Lung microvascular endothelial cell (primary cell): ENCODE measurements at regions not wholly inside any gene's neighbourhood (a gene's known extent, or its start where the extent isn't known, plus 50 kb on each side); places are given as distances from the start of the nearest gene placed in this dataset.
"Not testable (repeated sequence)": the region's sequence is repeated elsewhere in the genome, so short reads cannot be mapped to it uniquely, and the experiment has no call there.

ENCODE experiments used
- DNase-seq, 2 donors: peaks; one replicate each; pipeline versions ENCODE4 v3.0.0 to v3.0.0-alpha.2; 2010; ENCODE audit warnings: low read depth in 2 of 2

- DNase-seq = no peak
These were observed 55.7 kb upstream of the RNPC3 start for GRCh38 chr1:103469801-103470200.

- DNase-seq = no peak
These were observed 58.4 kb upstream of the RNPC3 start for GRCh38 chr1:103467100-103467499.

GRCh38 chr1:103461161-103462105 lies 64.1 kb upstream of the RNPC3 start:
- DNase-seq = peak; percentile 10 to 25

GRCh38 chr1:103460511-103460910 lies 65.0 kb upstream of the RNPC3 start:
- DNase-seq = no peak

- DNase-seq = no peak
These were observed 66.2 kb upstream of the RNPC3 start for GRCh38 chr1:103459346-103459745.

DNA sequence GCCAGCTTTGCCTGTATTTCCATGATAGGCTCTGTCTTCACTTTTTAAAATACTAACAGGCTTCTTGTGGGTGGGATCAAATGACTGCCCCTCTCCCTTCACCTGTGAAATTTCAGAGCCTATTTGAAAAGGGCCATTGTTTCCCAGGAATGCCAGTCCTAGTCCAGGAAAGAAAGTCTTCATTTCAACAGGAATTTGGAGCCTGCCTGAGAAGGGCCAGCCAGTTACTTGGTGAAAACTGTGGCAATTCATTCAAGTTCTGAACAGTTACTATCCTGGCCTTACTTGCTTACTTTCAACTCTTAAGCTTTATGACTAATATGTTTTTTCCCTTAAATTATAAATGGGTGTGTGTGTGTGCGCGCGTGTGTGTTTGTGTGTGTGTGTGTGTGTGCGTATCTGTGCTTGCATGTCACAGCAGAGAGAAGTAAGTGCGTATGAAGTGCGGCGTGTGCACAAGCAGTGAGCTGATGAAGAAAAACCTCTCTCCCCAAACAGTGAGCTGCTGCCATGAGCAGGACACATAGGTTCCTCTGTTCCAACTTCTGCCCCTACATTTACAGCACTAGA lies 67.5 kb upstream of the RNPC3 start:
- DNase-seq = no peak

DNA sequence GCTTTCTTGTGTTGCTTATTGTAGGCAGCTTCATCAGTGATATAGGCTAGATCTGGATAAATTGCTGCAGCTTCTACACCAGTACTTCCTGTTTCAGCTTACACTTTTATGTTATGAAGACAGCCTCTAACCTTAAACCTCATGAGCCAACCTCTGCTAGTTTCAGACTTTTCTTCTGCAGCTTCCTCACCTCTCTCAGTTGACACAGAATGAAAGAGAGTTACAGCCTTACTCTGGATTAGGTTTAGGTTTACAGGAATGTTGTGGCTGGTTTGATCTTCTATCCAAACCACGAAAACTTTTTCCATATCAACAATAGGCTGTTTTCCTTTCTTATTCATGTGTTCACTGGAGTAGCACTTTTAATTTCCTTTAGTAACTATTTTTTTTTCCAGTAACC lies 76.9 kb upstream of the RNPC3 start:
- DNase-seq = no peak

DNA sequence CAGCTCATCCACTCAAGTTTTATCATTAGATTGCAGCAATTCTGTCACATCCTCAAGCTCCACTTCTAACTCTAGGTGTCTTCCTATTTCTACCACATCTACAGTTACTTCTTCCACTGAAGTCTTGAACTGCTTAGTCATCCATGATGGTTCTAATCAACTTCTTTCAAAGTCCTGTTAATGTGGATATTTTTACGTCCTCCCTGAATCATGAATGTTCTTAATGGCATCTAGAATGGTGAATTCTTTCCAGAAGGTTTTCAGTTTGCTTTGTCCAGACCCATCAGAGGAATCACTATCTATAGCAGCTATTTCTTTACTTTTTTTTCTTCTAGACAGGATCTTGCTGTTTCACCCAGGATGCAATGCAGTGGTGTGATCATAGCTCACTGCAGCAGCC lies 78.0 kb upstream of the RNPC3 start:
- no peak for DNase-seq

DNA sequence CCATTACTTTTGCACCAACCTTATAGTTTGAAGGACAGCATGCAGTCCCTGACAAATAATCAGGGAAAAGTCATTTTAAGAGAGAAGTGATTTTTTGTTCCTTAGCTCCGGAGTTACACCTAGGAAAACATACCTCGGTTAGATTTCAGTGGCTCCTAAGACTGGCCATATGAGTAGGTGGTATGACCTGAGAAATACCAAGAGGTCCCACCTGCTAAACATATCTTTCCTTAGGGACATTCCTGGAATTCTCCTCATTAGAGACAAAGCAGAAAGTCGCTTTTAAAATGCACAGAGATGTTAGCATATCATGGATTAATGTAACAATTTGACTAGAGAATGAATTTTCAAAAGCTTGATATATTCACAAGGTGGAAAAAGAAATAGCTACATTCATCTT lies 84.2 kb upstream of the RNPC3 start:
- no peak for DNase-seq

GRCh38 chr1:103436568-103437100 lies 88.9 kb upstream of the RNPC3 start:
- DNase-seq = not testable (repeated sequence)

- no peak for DNase-seq
These were observed 90.1 kb upstream of the RNPC3 start for GRCh38 chr1:103435443-103435842.

- DNase-seq = no peak
These were observed 100.8 kb upstream of the RNPC3 start for GRCh38 chr1:103424650-103425049.

DNA sequence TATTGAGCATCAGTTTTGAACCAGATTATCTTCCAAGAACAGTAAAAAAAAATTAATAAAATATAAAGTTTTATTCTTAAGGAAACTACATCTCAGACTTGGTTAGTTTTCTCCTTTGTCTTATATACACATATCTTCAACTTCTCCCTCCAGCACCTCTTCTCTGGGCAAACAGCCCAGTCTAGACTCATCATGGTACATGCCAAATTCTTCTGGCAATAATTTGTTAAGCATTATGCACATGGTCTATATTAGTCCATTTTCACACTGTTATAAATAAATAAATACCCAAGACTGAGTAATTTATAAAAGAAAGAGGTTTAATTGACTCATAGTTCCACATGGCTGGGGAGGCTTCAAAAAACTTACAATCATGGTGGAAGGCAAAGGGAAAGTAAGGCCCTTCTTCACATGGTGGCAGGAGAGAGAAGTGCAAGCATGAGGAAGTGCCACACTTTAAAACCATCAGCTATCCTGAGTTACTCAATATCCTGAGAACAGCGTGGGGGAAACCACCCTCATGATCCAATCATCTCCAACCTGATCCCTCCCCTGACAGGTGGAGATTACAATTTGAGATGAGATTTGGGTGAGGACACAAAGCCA lies 108.7 kb upstream of the RNPC3 start:
- no peak for DNase-seq

GRCh38 chr1:103387898-103388297 lies 137.6 kb upstream of the RNPC3 start:
- no peak for DNase-seq

DNA sequence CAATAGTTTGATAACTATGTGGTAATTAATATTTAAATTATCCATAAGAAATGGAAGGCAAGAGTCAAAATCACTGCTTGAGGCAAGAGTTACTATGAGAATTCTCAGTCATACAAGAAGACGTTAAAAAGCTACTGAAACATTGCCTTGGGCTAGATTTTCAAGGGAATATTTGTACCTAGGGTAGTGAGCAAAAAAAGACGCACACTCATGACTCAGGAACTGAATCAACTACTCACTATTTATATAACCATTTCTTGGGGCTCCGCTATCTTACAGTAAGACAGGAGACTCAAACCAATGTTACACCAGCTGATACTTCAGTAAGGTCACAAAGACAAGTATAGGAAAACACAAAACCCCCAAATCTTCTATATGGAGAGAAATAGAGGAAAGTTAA lies 151.5 kb upstream of the RNPC3 start:
- DNase-seq = no peak

- no peak for DNase-seq
These were observed 152.6 kb upstream of the RNPC3 start for GRCh38 chr1:103372866-103373265.

DNA sequence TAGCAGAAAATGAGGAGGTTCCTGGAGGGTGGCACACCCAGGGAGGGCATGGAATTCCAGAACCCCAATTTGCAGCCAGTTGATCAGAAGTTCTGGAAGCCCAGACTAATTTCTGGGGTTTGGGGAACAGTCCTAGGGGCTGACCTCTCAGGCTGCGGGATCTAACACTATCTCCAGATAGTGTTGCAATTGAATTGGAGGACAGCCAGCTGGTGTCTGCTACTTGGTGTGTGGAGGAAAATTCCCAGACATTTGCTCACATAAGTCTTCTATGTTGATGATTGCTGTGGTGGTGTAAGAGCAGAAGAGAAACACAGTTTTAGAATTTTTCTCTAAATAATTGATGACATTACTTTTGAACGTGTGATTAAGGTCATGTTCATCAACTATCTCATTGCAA lies 154.3 kb upstream of the RNPC3 start:
- no peak for DNase-seq

- no peak for DNase-seq
These were observed 158.3 kb upstream of the RNPC3 start for GRCh38 chr1:103367186-103367585.

DNA sequence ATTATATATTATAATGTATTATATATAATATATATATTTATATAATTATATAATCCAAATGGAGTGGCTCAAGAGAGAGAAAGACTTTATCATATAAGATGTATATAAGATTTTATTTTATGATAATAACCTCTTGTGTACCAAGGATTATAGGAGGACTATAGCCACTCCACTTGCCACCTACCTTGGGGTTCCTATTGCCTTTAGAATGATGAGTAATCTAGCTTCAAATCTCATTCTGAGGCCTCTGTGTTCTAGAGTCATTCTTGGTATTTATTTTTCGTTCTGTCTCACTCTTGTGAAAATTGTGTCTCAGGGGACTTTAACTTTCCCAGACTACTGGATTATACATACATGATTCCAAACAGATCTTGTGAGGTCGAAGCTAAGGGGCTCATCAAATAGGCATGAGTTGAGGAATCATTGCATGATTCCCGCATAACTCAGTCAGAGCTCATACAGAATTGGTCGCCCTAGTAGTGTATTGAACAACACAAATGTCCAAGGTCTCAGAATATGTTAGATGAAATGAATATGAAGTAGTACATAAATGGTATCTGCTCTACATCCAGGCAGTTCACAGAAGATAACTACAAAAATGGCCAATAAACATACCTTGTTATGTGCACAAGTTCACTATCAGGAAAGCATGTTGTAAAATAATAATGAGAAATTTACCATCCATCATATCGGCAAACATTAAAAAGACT lies 159.5 kb upstream of the RNPC3 start:
- no peak for DNase-seq

DNA sequence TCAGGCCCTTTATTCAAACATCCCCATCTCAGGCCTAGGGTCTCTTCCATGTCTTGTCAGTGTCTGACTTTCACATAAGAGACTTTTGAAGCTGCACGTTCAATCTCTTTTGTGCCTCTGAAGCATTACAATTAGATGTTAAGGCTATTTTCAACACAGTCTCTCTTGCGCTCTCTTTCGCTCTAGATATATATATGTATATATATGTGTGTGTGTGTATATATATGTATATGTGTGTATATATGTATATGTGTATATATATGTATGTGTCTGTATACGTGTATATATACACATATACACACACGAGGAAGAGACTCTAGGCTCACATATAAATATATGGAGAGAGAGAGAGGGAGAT lies 162.5 kb upstream of the RNPC3 start:
- no peak for DNase-seq

- no peak for DNase-seq
These were observed 163.0 kb upstream of the RNPC3 start for GRCh38 chr1:103362348-103363007.
